ENCODE measurements at regions not wholly inside any gene's neighbourhood (a gene's known extent, or its start where the extent isn't known, plus 50 kb on each side); places are given as distances from the start of the nearest gene placed in this dataset.
A peak's percentile ranks its signal among the peaks of the same experiment; 100 is the strongest.
"Not testable (repeated sequence)": the region's sequence is repeated elsewhere in the genome, so short reads cannot be mapped to it uniquely, and the experiment has no call there.

- no peak for DNase-seq
These were observed 100.3 kb upstream of the KCTD1 start for GRCh38 chr18:26648509-26649192.

DNA sequence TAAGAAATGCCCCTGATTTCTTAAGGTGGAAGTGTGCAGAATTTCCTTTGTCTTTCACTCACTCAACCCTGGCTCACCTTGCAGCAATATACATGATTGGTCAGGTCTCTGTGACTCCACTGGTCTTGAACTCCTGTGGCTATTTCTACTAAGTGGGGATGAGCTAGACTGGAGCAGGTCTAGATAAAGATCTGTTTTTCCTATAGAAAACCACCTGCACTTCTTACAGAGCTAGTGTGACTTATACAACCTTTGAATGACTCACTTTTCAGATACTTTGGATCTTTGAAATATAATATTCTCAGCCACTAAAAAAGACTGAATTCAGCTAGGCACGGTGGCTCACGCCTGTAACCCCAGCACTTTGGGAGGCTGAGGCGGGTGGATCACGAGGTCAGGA lies 98.5 kb upstream of the KCTD1 start:
- DNase-seq, result no peak

DNA sequence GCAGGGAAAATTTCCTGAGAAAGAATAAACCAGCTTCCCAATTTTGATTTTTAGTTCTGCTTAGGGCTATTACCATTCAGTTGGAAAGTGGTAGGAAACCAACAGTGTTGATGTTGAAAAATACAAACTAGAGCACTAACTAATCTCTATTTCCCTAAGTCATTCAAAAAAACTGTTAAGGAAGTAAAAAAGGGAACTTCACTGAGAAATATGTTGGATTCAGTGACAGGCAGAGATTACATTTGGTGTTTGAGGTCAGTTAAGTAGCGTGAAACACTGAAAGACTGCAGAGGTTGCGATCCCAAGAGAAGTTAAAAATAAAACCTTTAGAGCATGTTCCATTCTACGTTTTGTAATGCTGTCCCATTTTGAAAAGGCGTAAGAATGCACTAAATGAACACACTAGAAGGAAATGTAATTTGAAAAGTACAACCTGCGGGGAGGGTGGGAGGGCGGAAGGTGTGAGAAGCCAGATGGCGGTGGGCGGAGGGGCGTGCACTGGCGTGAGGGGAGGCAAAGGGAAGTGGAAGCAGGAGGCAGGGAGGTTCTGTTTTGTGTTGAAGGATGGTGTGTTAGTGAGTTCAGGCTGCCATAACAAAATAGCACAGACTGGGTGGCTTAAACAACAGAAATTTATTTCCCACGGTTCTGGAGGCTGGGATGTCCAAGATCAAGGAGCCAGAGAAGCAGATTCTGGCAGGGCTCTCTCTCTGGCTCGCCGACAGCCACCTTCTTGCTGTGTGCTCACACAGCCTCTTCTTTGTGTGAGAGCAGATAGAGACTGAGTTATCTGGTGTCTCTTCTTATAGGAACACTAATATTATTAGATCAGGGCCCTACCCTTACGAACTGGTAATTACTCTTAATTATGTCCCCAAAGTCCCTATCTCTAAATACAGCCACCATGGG lies 94.3 kb upstream of the KCTD1 start:
- DNase-seq, result no peak

DNA sequence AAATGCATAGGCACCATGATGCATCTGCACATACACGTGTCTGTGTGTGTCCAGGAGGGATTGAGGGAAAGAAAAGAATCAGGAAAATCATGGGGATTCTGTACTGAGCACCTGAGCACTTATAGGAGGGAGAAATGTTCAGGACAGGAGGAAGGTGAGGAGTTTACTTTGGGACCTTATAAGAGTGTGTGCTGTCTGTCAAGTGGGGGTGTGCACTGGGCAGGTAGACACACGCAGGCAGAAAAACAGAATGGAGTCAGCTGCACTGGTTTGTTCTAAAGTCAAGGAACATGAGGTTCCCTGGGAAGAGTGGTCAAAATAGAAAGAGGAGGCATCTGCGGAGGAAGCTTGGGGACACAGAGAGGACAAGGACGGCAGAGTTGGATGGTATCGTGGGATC lies 92.2 kb upstream of the KCTD1 start:
- no peak for DNase-seq

DNA sequence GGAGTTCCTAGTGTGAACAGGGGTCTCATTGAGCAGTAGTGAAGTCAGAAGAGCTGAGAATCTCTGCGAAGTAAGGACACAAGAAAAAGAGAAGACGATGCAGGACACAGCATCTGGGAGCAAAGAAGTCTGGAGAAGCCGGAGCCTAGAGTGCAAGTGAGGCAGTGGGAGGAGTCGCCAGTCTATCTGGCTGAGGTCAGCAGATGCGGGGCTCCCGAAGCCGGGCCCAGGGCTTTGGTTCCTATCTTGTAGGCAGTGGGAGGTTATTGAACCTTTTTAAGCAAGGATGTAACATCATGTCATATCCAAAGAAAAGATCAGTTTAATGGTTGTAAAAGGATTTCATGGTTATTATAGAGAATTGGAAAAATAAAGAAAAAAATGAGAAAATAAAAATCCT lies 90.8 kb upstream of the KCTD1 start:
- no peak for DNase-seq

DNA sequence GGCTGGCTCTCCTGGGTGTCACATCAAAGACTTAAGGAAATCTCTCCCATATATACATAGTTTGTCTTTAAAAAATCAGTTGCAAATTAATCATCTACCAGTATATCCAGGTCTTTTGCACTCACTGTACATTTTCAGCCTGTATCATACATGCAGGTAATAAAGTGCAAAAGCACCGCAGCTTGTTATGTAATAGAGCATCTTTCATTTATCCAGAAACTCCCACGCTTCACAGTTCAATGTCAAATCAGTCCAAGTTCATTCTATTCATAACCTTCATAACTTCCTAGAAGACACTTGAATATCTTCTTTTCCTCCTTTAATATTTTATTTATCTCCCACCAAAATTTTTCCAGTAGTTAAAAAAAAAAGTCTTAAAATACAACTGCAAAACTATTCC lies 89.6 kb upstream of the KCTD1 start:
- no peak for DNase-seq

DNA sequence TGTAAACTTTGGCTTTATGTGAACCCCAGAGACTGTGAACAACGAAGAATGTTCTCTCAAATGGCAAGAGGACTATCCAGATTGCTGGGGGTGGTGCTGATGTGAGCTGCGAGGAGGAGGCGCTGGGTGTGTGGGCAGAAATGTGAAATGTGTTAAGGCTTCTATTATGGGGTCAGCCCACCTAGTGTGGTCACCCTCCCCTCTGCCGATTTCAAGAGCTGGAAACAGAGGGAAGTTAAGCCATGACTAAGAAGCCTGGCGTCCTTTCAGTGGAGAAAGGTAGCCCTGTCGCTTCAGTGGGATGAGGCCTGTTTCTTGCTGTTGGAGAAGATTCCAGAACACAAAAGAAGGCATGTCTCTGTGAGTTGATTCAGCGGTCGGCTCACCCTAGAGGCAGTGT lies 89.0 kb upstream of the KCTD1 start:
- DNase-seq, result no peak

- no peak for DNase-seq
These were observed 87.1 kb upstream of the KCTD1 start for GRCh38 chr18:26635466-26635865.

- DNase-seq, result no peak
These were observed 86.3 kb upstream of the KCTD1 start for GRCh38 chr18:26634631-26635030.

DNA sequence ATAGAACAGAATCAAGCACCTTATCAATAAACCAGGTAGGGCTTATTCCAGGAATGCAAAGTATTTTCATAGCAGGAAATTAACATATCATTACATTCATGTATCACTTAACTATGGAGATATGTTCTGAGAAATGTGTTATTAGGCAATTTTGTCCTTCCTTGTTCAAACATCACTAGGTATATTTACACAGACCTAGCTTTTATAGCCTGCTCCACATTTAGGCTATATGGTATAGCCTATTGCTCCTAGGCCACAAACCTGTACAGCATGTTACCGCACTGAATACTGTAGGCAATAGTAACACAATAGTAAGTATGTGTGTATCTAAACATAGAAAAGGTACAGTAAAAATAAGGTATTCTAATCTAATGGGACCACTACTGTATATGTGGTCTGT lies 82.8 kb upstream of the KCTD1 start:
- DNase-seq, result no peak

GRCh38 chr18:26630596-26630995 lies 82.2 kb upstream of the KCTD1 start:
- DNase-seq, result no peak

- DNase-seq, result no peak
These were observed 79.7 kb upstream of the KCTD1 start for GRCh38 chr18:26628017-26628416.

- no peak for DNase-seq
These were observed 76.1 kb upstream of the KCTD1 start for GRCh38 chr18:26624443-26624842.

DNA sequence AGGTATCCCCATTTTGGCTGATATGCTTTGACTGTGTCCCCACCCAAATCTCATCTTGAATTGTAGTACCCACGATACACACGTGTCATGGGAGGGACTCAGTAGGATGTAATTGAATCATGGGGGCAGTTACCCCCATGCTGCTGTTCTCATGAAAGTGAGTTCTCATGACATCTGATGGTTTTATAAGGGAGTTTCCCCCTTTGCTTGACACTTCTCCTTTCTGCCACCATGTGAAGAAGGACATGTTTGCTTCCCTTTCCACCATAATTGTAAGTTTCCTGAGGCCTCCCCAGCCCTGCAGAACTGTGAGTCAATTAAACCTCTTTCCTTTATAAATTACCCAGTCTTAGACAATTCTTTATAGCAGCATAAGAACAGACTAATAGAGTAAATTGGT lies 75.0 kb upstream of the KCTD1 start:
- DNase-seq, result not testable (repeated sequence)

GRCh38 chr18:26621161-26622026 lies 73.0 kb upstream of the KCTD1 start:
- DNase-seq, result no peak

GRCh38 chr18:26619350-26619749 lies 71.0 kb upstream of the KCTD1 start:
- DNase-seq, result no peak

DNA sequence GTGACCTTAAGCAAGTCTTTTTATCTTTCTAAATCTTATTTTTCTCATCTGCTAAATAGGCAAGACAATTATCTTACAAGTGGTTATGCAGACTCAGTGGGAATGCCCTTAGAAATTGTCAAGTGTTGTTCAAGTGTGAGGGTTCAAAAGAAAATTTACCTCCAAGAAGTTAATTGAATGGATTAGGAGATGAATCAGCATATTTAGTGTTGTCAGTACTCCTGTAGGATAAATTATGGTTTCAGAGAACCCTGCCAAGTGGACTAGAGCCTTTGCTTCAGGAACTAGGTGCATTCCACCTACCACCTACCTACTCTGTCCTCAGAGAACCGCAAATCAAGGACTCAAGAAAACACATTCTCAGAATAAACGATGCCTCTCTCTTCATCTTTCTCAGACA lies 69.8 kb upstream of the KCTD1 start:
- DNase-seq, result no peak

DNA sequence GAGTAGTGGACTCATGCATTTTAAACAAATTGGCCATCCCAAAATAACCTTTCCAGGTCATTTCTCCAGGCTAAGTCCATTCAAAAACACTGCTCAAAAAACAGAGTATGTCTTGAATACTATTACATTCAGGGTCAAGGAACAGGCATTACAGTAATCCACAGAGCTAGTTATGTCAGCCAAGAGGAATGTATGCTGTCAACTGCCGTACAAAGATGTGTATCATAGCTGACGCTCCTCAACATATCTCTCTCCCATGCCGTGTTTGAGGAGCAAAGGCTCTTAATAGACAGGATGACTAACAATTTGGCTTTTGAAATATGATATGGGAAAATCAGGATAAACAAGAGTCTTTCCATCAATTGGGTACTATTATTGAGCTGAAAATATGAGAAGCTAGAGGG lies 68.8 kb upstream of the KCTD1 start:
- DNase-seq, result peak; percentile 93

DNA sequence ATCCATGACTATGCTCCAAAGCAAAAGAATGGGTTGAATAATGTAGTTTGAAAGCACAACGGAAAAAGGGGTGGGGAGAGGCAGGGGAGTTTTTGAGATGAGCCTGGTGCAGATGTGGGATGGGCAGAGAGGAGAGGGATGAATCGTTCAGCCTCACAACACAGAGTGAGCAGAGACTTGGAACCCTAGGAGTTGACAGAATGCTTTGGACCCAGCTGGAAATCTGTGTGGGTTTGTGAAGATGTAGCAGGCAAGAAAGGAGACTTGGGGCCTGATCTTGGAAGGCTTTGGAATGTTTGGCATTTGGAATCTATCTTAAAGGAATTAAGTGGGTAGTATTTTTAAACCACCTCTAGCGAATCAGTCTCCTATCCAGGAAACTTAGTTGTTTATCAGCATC lies 66.0 kb upstream of the KCTD1 start:
- peak; percentile 40 for DNase-seq

Measured in fibroblast of upper back skin (primary cell).